IPS-20b (cell line): ENCODE measurements at regions not wholly inside any gene's neighbourhood (a gene's known extent, or its start where the extent isn't known, plus 50 kb on each side); places are given as distances from the start of the nearest gene placed in this dataset.

ENCODE experiments used
- H3K27ac ChIP-seq: one replicate; pipeline ENCODE4 v1.5.1; 2013; ENCODE audit warnings: low read length
- H3K27me3 ChIP-seq: 2 replicates; pipeline ENCODE4 v1.6.1; 2013; ENCODE audit warnings: mild to moderate bottlenecking, low read length, inconsistent platforms; ENCODE audit not compliant: insufficient read depth
- H3K36me3 ChIP-seq: 2 replicates; pipeline ENCODE4 v1.6.1; 2013; ENCODE audit warnings: low read depth, mild to moderate bottlenecking, inconsistent platforms, low read length, moderate library complexity; ENCODE audit not compliant: insufficient read depth
- H3K4me1 ChIP-seq: 2 replicates; pipeline ENCODE4 v1.6.1; 2013; ENCODE audit warnings: mild to moderate bottlenecking, control low read depth, inconsistent platforms, low read length, moderate library complexity; ENCODE audit not compliant: insufficient read depth
- H3K4me3 ChIP-seq: 2 replicates; pipeline ENCODE4 v1.5.1; 2013; ENCODE audit warnings: mild to moderate bottlenecking, low read length, inconsistent platforms
- H3K9ac ChIP-seq: 2 replicates; pipeline ENCODE4 v1.6.1; 2013; ENCODE audit warnings: low read depth, mild to moderate bottlenecking, inconsistent platforms, low read length, moderate library complexity
- H3K9me3 ChIP-seq: 2 replicates; pipeline ENCODE4 v1.6.1; 2013; ENCODE audit warnings: mild to moderate bottlenecking, low read depth, low read length, inconsistent platforms; ENCODE audit not compliant: insufficient read depth

GRCh38 chr5:28065656-28066055 is 1027.3 kb upstream of the CDH9 start:
- H3K36me3 ChIP-seq = no peaks in the 10 kb centered on the region
- no peak overlapping the region for H3K4me3 ChIP-seq
- no peaks in the 10 kb centered on the region for H3K4me1 ChIP-seq
- H3K27ac ChIP-seq = no peak overlapping the region
- H3K9ac ChIP-seq = no peak overlapping the region
- no peaks in the 10 kb centered on the region for H3K9me3 ChIP-seq
- H3K27me3 ChIP-seq = no peaks in the 10 kb centered on the region

GRCh38 chr5:28046596-28046995 is 1008.2 kb upstream of the CDH9 start:
- Histone ChIP-seq H3K9ac (no peak overlapping the region), H3K4me1 (no peaks in the 10 kb centered on the region), H3K27ac (no peak overlapping the region), H3K36me3 (no peaks in the 10 kb centered on the region), H3K4me3 (no peak overlapping the region), H3K27me3 (no peaks in the 10 kb centered on the region), H3K9me3 (no peaks in the 10 kb centered on the region; the same call in 1 of the 2 replicates)

GRCh38 chr5:28027851-28028250 is 989.5 kb upstream of the CDH9 start:
- H3K27me3 ChIP-seq = no peaks in the 10 kb centered on the region
- H3K4me1 ChIP-seq = no peaks in the 10 kb centered on the region
- no peak overlapping the region for H3K27ac ChIP-seq
- no peak overlapping the region for H3K9ac ChIP-seq
- H3K9me3 ChIP-seq = no peaks in the 10 kb centered on the region
- no peak overlapping the region for H3K4me3 ChIP-seq
- H3K36me3 ChIP-seq = no peaks in the 10 kb centered on the region

GRCh38 chr5:28017178-28017577 is 978.8 kb upstream of the CDH9 start:
- Histone ChIP-seq H3K27me3 (no peaks in the 10 kb centered on the region), H3K4me1 (no peaks in the 10 kb centered on the region), H3K27ac (no peak overlapping the region), H3K4me3 (no peak overlapping the region), H3K9ac (no peak overlapping the region), H3K36me3 (no peaks in the 10 kb centered on the region), H3K9me3 (peaks cover 39% of the 10 kb centered on the region)

GRCh38 chr5:28014779-28015178 is 976.4 kb upstream of the CDH9 start:
- H3K4me1 ChIP-seq = no peaks in the 10 kb centered on the region
- H3K4me3 ChIP-seq = no peak overlapping the region
- H3K27ac ChIP-seq = no peak overlapping the region
- H3K9ac ChIP-seq = no peak overlapping the region
- no peaks in the 10 kb centered on the region for H3K36me3 ChIP-seq
- H3K27me3 ChIP-seq = no peaks in the 10 kb centered on the region
- H3K9me3 ChIP-seq = peaks cover 58% of the 10 kb centered on the region

GRCh38 chr5:28012538-28012937 is 974.2 kb upstream of the CDH9 start:
- no peaks in the 10 kb centered on the region for H3K27me3 ChIP-seq
- H3K27ac ChIP-seq = no peak overlapping the region
- H3K4me1 ChIP-seq = no peaks in the 10 kb centered on the region; the same call in 1 of the 2 replicates
- no peak overlapping the region for H3K9ac ChIP-seq
- H3K4me3 ChIP-seq = no peak overlapping the region
- H3K36me3 ChIP-seq = no peaks in the 10 kb centered on the region
- H3K9me3 ChIP-seq = peaks cover 61% of the 10 kb centered on the region

- Histone ChIP-seq H3K36me3 (no peaks in the 10 kb centered on the region), H3K4me1 (no peaks in the 10 kb centered on the region; the same call in 1 of the 2 replicates), H3K9ac (no peak overlapping the region), H3K27me3 (no peaks in the 10 kb centered on the region), H3K27ac (no peak overlapping the region), H3K4me3 (no peak overlapping the region), H3K9me3 (peaks cover 45% of the 10 kb centered on the region)
These were observed 971.2 kb upstream of the CDH9 start for GRCh38 chr5:28009576-28009975.

GRCh38 chr5:27996665-27997064 is 958.3 kb upstream of the CDH9 start:
- H3K36me3 ChIP-seq = no peaks in the 10 kb centered on the region
- no peaks in the 10 kb centered on the region for H3K4me1 ChIP-seq

GRCh38 chr5:27995867-27996266 is 957.5 kb upstream of the CDH9 start:
- H3K36me3 ChIP-seq = no peaks in the 10 kb centered on the region
- H3K27me3 ChIP-seq = no peaks in the 10 kb centered on the region
- H3K9ac ChIP-seq = no peak overlapping the region
- no peak overlapping the region for H3K27ac ChIP-seq
- no peaks in the 10 kb centered on the region for H3K9me3 ChIP-seq
- no peaks in the 10 kb centered on the region for H3K4me1 ChIP-seq
- no peak overlapping the region for H3K4me3 ChIP-seq

More at GRCh38 chr5:27996665-27997064, 958.3 kb upstream of the CDH9 start:
- H3K4me3 ChIP-seq = no peak overlapping the region
- H3K9me3 ChIP-seq = no peaks in the 10 kb centered on the region
- H3K27ac ChIP-seq = no peak overlapping the region
- no peak overlapping the region for H3K9ac ChIP-seq
- H3K27me3 ChIP-seq = no peaks in the 10 kb centered on the region

GRCh38 chr5:27978322-27978721 is 939.9 kb upstream of the CDH9 start:
- Histone ChIP-seq H3K27ac (no peak overlapping the region), H3K9me3 (peaks cover 3% of the 10 kb centered on the region), H3K9ac (no peak overlapping the region), H3K4me1 (no peaks in the 10 kb centered on the region), H3K27me3 (no peaks in the 10 kb centered on the region), H3K4me3 (no peak overlapping the region), H3K36me3 (no peaks in the 10 kb centered on the region)

- Histone ChIP-seq H3K36me3 (no peaks in the 10 kb centered on the region), H3K27me3 (no peaks in the 10 kb centered on the region), H3K9me3 (peaks cover 6% of the 10 kb centered on the region; the same call in 1 of the 2 replicates), H3K4me3 (no peak overlapping the region), H3K9ac (no peak overlapping the region), H3K4me1 (no peaks in the 10 kb centered on the region), H3K27ac (no peak overlapping the region)
These were observed 930.8 kb upstream of the CDH9 start for GRCh38 chr5:27969157-27969556.

- Histone ChIP-seq H3K27ac (no peak overlapping the region), H3K9me3 (peaks cover 9% of the 10 kb centered on the region; the same call in 1 of the 2 replicates), H3K4me3 (no peak overlapping the region), H3K27me3 (no peaks in the 10 kb centered on the region), H3K36me3 (no peaks in the 10 kb centered on the region), H3K9ac (no peak overlapping the region), H3K4me1 (no peaks in the 10 kb centered on the region)
These were observed 924.8 kb upstream of the CDH9 start for GRCh38 chr5:27963050-27963783.
